ENCODE measurements at regions not wholly inside any gene's neighbourhood (a gene's known extent, or its start where the extent isn't known, plus 50 kb on each side); places are given as distances from the start of the nearest gene placed in this dataset.

DNA sequence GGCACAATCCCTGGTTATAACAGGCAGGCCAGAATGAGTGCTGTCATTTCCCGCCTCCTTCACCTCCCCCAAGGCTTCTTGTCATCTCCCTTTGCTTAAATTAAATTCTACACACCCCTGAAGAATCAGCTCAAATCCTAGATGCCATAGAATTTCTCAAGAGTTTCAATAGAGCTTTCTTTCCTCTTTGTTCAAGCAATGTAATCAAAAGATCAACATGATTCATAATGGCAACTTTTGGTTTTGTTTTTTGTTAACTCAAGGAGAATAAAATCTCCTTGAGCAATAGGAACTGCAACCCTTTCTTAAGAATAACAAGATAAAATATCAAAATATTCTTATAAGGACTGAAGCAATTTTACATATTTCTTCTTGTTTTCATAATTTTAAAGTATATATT is 180.8 kb upstream of the CDK1 start:
- TF ChIP-seq CTCF (optimal IDR thresholded peaks at IDR 0.05 in 1 of 3, IDR thresholded peaks at IDR 0.05 in 1 of 3, conservative IDR thresholded peaks at IDR 0.05 in 1 of 3; ENCODE audit: extremely low read depth in 1 of 3, insufficient read depth in 2 of 3, low read length in 3 of 3) = no peak
- TF ChIP-seq EZH2 (IDR thresholded peaks at IDR 0.05; ENCODE audit: low read length) = no peak
